ENCODE measurements at regions not wholly inside any gene's neighbourhood (a gene's known extent, or its start where the extent isn't known, plus 50 kb on each side); places are given as distances from the start of the nearest gene placed in this dataset.

- Histone ChIP-seq H3K9me2 (replicated peaks; ENCODE audit: control insufficient read depth, low read length) (no peaks in the 10 kb centered on the region), H3K4me1 (ENCODE audit: control insufficient read depth, low read length) (no peaks in the 10 kb centered on the region; the same call in 1 of the 2 replicates), H3K4me2 (ENCODE audit: low read length) (no peak overlapping the region), H3K27me3 (ENCODE audit: control insufficient read depth, low read length) (peaks cover 13% of the 10 kb centered on the region), H4K20me1 (ENCODE audit: control insufficient read depth, insufficient read depth, low read depth, low read length) (no peaks in the 10 kb centered on the region), H3K36me3 (ENCODE audit: control insufficient read depth, low read length) (no peaks in the 10 kb centered on the region), H3K4me3 (ENCODE audit: low read length) (no peak overlapping the region), H3K9me3 (ENCODE audit: control insufficient read depth, insufficient read depth, low read length) (peaks cover 17% of the 10 kb centered on the region), H3K79me2 (ENCODE audit: control insufficient read depth, low read length) (no peaks in the 10 kb centered on the region), H3F3A (ENCODE audit: control insufficient read depth, insufficient read depth) (no peaks in the 10 kb centered on the region), H3K27ac (ENCODE audit: low read depth, low read length) (no peak overlapping the region)
- TF ChIP-seq CTCF (IDR thresholded peaks at IDR 0.05; ENCODE audit: low read depth, low read length, poor library complexity, severe bottlenecking) (no peak), EZH2phosphoT487 (IDR thresholded peaks at IDR 0.05; ENCODE audit: borderline replicate concordance, low read length) (no peak)
These were observed 236.4 kb downstream of the NFATC2 start for GRCh38 chr20:51306081-51306480.

DNA sequence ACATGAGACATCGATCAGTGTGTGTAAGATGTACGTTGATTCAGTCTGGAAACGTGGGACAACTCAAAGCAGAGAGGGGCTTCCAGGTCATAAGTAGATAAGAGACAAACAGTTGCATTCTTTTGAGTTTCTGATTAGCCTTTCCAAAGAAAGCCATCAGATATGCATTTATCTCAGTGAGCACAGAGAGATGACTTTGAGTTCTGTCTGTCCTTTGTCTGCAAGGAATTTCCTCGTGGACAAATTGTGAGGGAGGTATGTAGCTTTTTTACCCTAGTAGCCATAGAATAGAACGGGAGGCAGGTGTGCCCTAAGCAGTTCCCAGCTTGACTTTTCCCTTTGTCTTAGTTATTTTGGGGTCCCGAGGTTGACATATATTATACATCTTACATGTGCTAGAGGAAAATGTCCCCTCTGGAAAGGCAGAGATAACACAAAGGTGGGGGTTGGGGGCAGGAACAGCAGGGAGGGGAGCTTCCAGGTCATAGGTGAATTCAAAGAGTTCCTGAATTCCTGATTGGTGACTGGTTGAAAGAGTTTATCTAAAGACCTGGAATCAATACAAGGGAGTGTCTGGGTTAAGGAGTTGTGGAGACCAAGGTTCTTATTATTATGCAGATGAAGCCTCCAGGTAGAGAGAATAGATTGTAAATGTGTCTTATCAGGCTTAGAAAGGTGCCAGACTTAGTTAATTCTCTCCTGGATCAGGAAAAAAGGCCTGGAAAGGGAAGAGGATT is 237.0 kb downstream of the NFATC2 start:
- H4K20me1 ChIP-seq (ENCODE audit: control insufficient read depth, insufficient read depth, low read depth, low read length) = no peaks in the 10 kb centered on the region
- H3K9me3 ChIP-seq (ENCODE audit: control insufficient read depth, insufficient read depth, low read length) = peaks cover 17% of the 10 kb centered on the region
- no peaks in the 10 kb centered on the region for H3K36me3 ChIP-seq (ENCODE audit: control insufficient read depth, low read length)
- no peaks in the 10 kb centered on the region for H3K9me2 ChIP-seq (replicated peaks; ENCODE audit: control insufficient read depth, low read length)
- no peaks in the 10 kb centered on the region for H3K79me2 ChIP-seq (ENCODE audit: control insufficient read depth, low read length)
- no peaks in the 10 kb centered on the region for H3F3A ChIP-seq (ENCODE audit: control insufficient read depth, insufficient read depth)
- TF ChIP-seq CTCF (IDR thresholded peaks at IDR 0.05; ENCODE audit: low read depth, low read length, poor library complexity, severe bottlenecking) (no peak), EZH2phosphoT487 (IDR thresholded peaks at IDR 0.05; ENCODE audit: borderline replicate concordance, low read length) (no peak)
- no peak overlapping the region for H3K4me3 ChIP-seq (ENCODE audit: low read length)
- H3K4me2 ChIP-seq (ENCODE audit: low read length) = no peak overlapping the region
- H3K27me3 ChIP-seq (ENCODE audit: control insufficient read depth, low read length) = peaks cover 13% of the 10 kb centered on the region
- H3K27ac ChIP-seq (ENCODE audit: low read depth, low read length) = no peak overlapping the region
- no peaks in the 10 kb centered on the region; the same call in 1 of the 2 replicates for H3K4me1 ChIP-seq (ENCODE audit: control insufficient read depth, low read length)

DNA sequence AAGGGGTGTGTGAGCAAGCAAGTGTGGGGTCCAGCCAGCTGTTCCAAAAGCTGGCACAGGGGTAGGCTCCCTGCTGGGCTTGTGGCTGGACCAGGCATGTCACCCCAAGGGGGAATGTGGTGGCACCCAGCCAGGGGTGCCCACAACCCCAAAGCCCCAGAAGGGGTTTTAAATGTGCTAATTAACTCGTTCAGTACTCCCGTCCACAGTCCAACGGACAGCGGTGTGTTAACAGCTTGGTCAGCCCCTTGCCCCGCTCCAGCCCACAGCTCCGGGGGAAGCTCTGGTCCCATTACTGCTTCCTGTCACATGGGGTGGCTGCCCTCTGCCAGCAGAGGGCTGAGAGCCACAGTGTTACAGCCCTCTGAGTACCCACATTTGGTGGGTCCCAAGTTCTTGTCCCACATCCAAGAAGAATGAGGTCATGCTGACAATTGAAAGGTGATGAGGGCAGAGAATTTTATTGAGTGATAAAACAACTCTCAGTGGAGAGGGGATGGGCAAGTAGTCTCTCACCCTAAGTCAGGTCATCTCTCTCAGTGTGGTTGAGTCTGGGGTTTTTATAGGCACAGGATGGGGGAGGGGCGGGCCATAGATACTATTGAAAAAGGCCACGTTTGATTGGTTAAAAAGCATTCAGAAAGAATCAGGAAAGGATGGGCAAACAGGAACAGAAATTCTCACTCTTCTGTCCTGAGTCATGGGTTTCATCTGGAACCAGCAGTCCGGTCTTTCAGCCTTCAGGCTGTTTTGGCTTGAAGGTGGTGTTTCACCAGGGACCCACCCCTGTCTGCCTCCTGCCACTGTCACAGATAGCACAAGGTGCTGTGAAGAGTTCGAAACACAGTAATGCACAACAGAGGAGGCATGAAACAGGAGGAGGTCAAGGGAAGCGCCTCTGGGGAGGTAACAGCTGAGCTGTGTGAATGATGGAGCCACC is 238.5 kb downstream of the NFATC2 start:
- no peaks in the 10 kb centered on the region; the same call in 1 of the 2 replicates for H3K4me1 ChIP-seq (ENCODE audit: control insufficient read depth, low read length)
- no peaks in the 10 kb centered on the region for H3K36me3 ChIP-seq (ENCODE audit: control insufficient read depth, low read length)
- H3K4me3 ChIP-seq (ENCODE audit: low read length) = no peak overlapping the region
- peaks cover 17% of the 10 kb centered on the region for H3K9me3 ChIP-seq (ENCODE audit: control insufficient read depth, insufficient read depth, low read length)
- H3K27me3 ChIP-seq (ENCODE audit: control insufficient read depth, low read length) = peaks cover 8% of the 10 kb centered on the region
- no peak overlapping the region for H3K4me2 ChIP-seq (ENCODE audit: low read length)
- no peaks in the 10 kb centered on the region for H3F3A ChIP-seq (ENCODE audit: control insufficient read depth, insufficient read depth)
- no peaks in the 10 kb centered on the region for H3K9me2 ChIP-seq (replicated peaks; ENCODE audit: control insufficient read depth, low read length)
- H3K79me2 ChIP-seq (ENCODE audit: control insufficient read depth, low read length) = no peaks in the 10 kb centered on the region
- TF ChIP-seq EZH2phosphoT487 (IDR thresholded peaks at IDR 0.05; ENCODE audit: borderline replicate concordance, low read length) (no peak), CTCF (IDR thresholded peaks at IDR 0.05; ENCODE audit: low read depth, low read length, poor library complexity, severe bottlenecking) (no peak)
- no peak overlapping the region for H3K27ac ChIP-seq (ENCODE audit: low read depth, low read length)
- no peaks in the 10 kb centered on the region for H4K20me1 ChIP-seq (ENCODE audit: control insufficient read depth, insufficient read depth, low read depth, low read length)

Measured in DOHH2 (cell line).